ENCODE measurements at regions not wholly inside any gene's neighbourhood (a gene's known extent, or its start where the extent isn't known, plus 50 kb on each side); places are given as distances from the start of the nearest gene placed in this dataset.

DNA sequence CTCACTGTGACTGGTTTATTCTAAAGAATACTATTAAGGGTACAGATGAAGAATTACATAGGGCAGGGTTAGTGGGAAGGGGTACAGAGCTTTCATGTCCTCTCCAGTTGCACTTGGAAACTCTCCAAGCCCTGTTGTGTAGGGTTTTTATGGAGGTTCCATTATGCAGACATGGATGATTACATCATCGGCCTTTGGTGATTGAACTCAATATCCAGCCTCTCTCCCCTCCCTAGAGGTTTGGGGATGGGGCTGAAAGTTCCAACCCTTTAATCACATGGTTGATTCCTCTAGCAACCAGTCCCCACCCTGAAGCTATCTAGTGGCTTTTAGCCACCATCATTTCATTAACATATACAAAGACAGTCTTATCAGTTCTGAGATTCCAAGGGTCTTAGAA, 472.6 kb downstream of the BUD13 start:
- WGBS: 81% methylated on average over 1 of the region's 1 CpG
- H3K9ac ChIP-seq (ENCODE audit: low read depth in 1 of 2, low read length in 2 of 2): no peak overlapping the region
- DNase-seq (ENCODE audit: low spot score): no peak
- no peaks in the 10 kb centered on the region for H3K4me1 ChIP-seq (ENCODE audit: control insufficient read depth in 4 of 4, insufficient read depth in 4 of 4, low read length in 3 of 4)
- no peaks in the 10 kb centered on the region for H3K9me3 ChIP-seq (ENCODE audit: control insufficient read depth in 4 of 4, low read length in 3 of 4)
- H3K4me3 ChIP-seq (ENCODE audit: low read depth in 1 of 3, low read length in 3 of 3): no peak overlapping the region
- no peak overlapping the region for H3K27ac ChIP-seq (ENCODE audit: low read depth in 1 of 2, low read length in 2 of 2)
- H3K27me3 ChIP-seq (ENCODE audit: control insufficient read depth in 4 of 4, insufficient read depth in 4 of 4, low read length in 3 of 4): no peaks in the 10 kb centered on the region
- TF ChIP-seq FOXA1 (IDR thresholded peaks at IDR 0.05) (no peak), FOXA2 (IDR thresholded peaks at IDR 0.05) (no peak), NR2F2 (IDR thresholded peaks at IDR 0.05) (no peak), GABPA (IDR thresholded peaks at IDR 0.05 in 1 of 2, conservative IDR thresholded peaks at IDR 0.05 in 1 of 2) (no peak), ATF3 (IDR thresholded peaks at IDR 0.05) (no peak), RXRA (IDR thresholded peaks at IDR 0.05) (no peak)
- no peaks in the 10 kb centered on the region for H3K36me3 ChIP-seq (ENCODE audit: control insufficient read depth in 4 of 4, insufficient read depth in 3 of 4, low read depth in 1 of 4, low read length in 3 of 4)

DNA sequence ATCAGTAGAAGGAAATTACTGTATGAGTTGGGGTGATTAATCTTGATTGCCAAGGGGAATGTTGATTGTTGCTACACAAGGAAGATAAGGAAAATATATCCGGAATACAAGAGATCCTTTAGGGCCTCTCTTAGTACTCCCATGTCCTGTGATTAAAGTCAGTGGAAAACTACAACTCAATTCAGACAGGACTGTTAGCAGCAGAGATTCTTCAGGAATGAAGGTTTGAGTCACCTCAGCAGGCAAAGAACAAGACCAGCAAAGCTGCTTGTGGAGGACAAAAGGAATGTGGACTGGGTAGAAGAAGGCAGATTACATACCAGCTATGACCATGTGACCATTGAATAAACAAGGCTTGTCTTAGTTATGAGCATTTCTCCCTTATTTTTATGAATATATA, 478.2 kb downstream of the BUD13 start:
- no peaks in the 10 kb centered on the region for H3K9me3 ChIP-seq (ENCODE audit: control insufficient read depth in 4 of 4, low read length in 3 of 4)
- no peaks in the 10 kb centered on the region for H3K36me3 ChIP-seq (ENCODE audit: control insufficient read depth in 4 of 4, insufficient read depth in 3 of 4, low read depth in 1 of 4, low read length in 3 of 4)
- H3K9ac ChIP-seq (ENCODE audit: low read depth in 1 of 2, low read length in 2 of 2): no peak overlapping the region
- H3K27ac ChIP-seq (ENCODE audit: low read depth in 1 of 2, low read length in 2 of 2): no peak overlapping the region
- DNase-seq (ENCODE audit: low spot score): no peak
- H3K27me3 ChIP-seq (ENCODE audit: control insufficient read depth in 4 of 4, insufficient read depth in 4 of 4, low read length in 3 of 4): no peaks in the 10 kb centered on the region
- TF ChIP-seq RXRA (IDR thresholded peaks at IDR 0.05) (no peak), SP1 (IDR thresholded peaks at IDR 0.05) (no peak), TAF1 (conservative IDR thresholded peaks at IDR 0.05) (no peak), GABPA (IDR thresholded peaks at IDR 0.05 in 1 of 2, conservative IDR thresholded peaks at IDR 0.05 in 1 of 2) (no peak), FOXA1 (IDR thresholded peaks at IDR 0.05) (no peak), NR2F2 (IDR thresholded peaks at IDR 0.05) (no peak), HNF4A (conservative IDR thresholded peaks at IDR 0.05) (no peak), JUND (IDR thresholded peaks at IDR 0.05) (no peak), FOXA2 (IDR thresholded peaks at IDR 0.05) (no peak)
- TF ChIP-seq, protein P1, sequence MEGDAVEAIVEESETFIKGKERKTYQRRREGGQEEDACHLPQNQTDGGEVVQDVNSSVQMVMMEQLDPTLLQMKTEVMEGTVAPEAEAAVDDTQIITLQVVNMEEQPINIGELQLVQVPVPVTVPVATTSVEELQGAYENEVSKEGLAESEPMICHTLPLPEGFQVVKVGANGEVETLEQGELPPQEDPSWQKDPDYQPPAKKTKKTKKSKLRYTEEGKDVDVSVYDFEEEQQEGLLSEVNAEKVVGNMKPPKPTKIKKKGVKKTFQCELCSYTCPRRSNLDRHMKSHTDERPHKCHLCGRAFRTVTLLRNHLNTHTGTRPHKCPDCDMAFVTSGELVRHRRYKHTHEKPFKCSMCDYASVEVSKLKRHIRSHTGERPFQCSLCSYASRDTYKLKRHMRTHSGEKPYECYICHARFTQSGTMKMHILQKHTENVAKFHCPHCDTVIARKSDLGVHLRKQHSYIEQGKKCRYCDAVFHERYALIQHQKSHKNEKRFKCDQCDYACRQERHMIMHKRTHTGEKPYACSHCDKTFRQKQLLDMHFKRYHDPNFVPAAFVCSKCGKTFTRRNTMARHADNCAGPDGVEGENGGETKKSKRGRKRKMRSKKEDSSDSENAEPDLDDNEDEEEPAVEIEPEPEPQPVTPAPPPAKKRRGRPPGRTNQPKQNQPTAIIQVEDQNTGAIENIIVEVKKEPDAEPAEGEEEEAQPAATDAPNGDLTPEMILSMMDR (IDR thresholded peaks at IDR 0.05; ENCODE audit: low read depth, low read length, missing input control): no peak
- TF ChIP-seq, protein P2, sequence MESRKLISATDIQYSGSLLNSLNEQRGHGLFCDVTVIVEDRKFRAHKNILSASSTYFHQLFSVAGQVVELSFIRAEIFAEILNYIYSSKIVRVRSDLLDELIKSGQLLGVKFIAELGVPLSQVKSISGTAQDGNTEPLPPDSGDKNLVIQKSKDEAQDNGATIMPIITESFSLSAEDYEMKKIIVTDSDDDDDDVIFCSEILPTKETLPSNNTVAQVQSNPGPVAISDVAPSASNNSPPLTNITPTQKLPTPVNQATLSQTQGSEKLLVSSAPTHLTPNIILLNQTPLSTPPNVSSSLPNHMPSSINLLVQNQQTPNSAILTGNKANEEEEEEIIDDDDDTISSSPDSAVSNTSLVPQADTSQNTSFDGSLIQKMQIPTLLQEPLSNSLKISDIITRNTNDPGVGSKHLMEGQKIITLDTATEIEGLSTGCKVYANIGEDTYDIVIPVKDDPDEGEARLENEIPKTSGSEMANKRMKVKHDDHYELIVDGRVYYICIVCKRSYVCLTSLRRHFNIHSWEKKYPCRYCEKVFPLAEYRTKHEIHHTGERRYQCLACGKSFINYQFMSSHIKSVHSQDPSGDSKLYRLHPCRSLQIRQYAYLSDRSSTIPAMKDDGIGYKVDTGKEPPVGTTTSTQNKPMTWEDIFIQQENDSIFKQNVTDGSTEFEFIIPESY (IDR thresholded peaks at IDR 0.05): no peak
- 74% methylated on average over 1 of the region's 1 CpG for WGBS
- no peaks in the 10 kb centered on the region for H3K4me1 ChIP-seq (ENCODE audit: control insufficient read depth in 4 of 4, insufficient read depth in 4 of 4, low read length in 3 of 4)
- H3K4me3 ChIP-seq (ENCODE audit: low read depth in 1 of 3, low read length in 3 of 3): no peak overlapping the region

DNA sequence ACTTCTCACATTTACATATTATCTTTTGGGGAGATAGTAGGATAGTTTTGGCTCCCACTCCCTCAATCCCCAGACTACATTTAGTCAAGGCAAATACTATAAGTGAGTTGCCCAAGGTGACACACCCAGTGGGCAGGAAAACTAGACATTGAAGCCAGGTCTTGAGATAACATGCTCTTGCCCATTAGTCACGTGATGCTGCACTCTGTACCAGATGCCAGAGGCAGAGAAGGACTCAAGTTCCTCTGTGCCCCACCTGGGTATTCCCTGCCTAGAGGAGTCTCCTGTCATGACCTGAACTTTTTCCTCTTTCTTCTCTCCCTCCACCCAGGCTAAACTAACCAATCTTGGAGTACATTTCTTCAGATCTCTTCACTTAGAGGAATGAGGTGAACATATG, 484.9 kb downstream of the BUD13 start:
- Histone ChIP-seq H3K9ac (ENCODE audit: low read depth in 1 of 2, low read length in 2 of 2) (no peak overlapping the region), H3K4me3 (ENCODE audit: low read depth in 1 of 3, low read length in 3 of 3) (no peak overlapping the region), H3K4me1 (ENCODE audit: control insufficient read depth in 4 of 4, insufficient read depth in 4 of 4, low read length in 3 of 4) (no peaks in the 10 kb centered on the region), H3K27ac (ENCODE audit: low read depth in 1 of 2, low read length in 2 of 2) (no peak overlapping the region), H3K27me3 (ENCODE audit: control insufficient read depth in 4 of 4, insufficient read depth in 4 of 4, low read length in 3 of 4) (no peaks in the 10 kb centered on the region), H3K9me3 (ENCODE audit: control insufficient read depth in 4 of 4, low read length in 3 of 4) (peaks cover 0 to 5% (median 2%) of the 10 kb centered on the region in 4 donors), H3K36me3 (ENCODE audit: control insufficient read depth in 4 of 4, insufficient read depth in 3 of 4, low read depth in 1 of 4, low read length in 3 of 4) (no peaks in the 10 kb centered on the region)
- no peak for DNase-seq (ENCODE audit: low spot score)
- WGBS: 51% methylated on average over 1 of the region's 1 CpG
- no peak for TF ChIP-seq GABPA (IDR thresholded peaks at IDR 0.05 in 1 of 2, conservative IDR thresholded peaks at IDR 0.05 in 1 of 2)
- TF ChIP-seq, protein P1 (IDR thresholded peaks at IDR 0.05; ENCODE audit: low read depth, low read length, missing input control): no peak
- no peak for TF ChIP-seq EGR1 (IDR thresholded peaks at IDR 0.05; ENCODE audit: low read depth in 2 of 2)
